ENCODE measurements at regions not wholly inside any gene's neighbourhood (a gene's known extent, or its start where the extent isn't known, plus 50 kb on each side); places are given as distances from the start of the nearest gene placed in this dataset.
"Not testable (repeated sequence)": the region's sequence is repeated elsewhere in the genome, so short reads cannot be mapped to it uniquely, and the experiment has no call there.

GRCh38 chr4:25993395-25994185, 79.6 kb downstream of the SMIM20 start:
- no peak for DNase-seq (ENCODE audit: low read depth)
- in situ Hi-C loops (cut with HindIII; ENCODE audit: low sequenced_read_pairs), result no loop called here
- TF ChIP-seq, protein P1, sequence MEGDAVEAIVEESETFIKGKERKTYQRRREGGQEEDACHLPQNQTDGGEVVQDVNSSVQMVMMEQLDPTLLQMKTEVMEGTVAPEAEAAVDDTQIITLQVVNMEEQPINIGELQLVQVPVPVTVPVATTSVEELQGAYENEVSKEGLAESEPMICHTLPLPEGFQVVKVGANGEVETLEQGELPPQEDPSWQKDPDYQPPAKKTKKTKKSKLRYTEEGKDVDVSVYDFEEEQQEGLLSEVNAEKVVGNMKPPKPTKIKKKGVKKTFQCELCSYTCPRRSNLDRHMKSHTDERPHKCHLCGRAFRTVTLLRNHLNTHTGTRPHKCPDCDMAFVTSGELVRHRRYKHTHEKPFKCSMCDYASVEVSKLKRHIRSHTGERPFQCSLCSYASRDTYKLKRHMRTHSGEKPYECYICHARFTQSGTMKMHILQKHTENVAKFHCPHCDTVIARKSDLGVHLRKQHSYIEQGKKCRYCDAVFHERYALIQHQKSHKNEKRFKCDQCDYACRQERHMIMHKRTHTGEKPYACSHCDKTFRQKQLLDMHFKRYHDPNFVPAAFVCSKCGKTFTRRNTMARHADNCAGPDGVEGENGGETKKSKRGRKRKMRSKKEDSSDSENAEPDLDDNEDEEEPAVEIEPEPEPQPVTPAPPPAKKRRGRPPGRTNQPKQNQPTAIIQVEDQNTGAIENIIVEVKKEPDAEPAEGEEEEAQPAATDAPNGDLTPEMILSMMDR (IDR thresholded peaks at IDR 0.05; ENCODE audit: low read depth, low read length, missing control alignments), result peak; percentile 39
- H3K4me3 ChIP-seq (ENCODE audit: low read depth, low read length), result no peak overlapping the region

DNA sequence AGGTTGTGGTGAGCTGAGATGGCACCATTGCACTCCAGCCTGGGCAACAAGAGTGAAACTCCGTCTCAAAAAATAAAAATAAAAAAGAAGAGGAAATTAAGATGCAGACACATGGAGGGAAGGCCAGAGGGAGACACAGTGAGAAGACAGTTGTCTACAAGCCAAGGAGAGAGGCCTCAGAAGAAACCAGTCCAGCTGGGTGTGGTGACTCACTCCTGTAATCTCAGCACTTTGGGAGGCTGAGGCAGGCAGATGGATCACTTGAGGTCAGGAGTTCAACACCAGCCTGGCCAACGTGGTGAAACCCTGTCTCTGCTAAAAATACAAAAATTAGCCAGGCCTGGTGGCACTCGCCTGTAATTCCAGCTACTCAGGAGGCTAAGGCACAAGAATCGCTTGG, 80.6 kb downstream of the SMIM20 start:
- DNase-seq (ENCODE audit: low read depth), result peak; percentile 28

GRCh38 chr4:26000274-26000950, 86.4 kb downstream of the SMIM20 start:
- TF ChIP-seq, protein P1 (IDR thresholded peaks at IDR 0.05; ENCODE audit: low read depth, low read length, missing control alignments), result no peak
- DNase-seq (ENCODE audit: low read depth), result no peak
- no peak overlapping the region for H3K4me3 ChIP-seq (ENCODE audit: low read depth, low read length)
- in situ Hi-C loops (cut with HindIII; ENCODE audit: low sequenced_read_pairs), result no loop called here

More for the DNA sequence above, 80.6 kb downstream of the SMIM20 start:
- in situ Hi-C loops (cut with HindIII; ENCODE audit: low sequenced_read_pairs); H3K4me3 ChIP-seq (ENCODE audit: low read depth, low read length): not testable (repeated sequence)

DNA sequence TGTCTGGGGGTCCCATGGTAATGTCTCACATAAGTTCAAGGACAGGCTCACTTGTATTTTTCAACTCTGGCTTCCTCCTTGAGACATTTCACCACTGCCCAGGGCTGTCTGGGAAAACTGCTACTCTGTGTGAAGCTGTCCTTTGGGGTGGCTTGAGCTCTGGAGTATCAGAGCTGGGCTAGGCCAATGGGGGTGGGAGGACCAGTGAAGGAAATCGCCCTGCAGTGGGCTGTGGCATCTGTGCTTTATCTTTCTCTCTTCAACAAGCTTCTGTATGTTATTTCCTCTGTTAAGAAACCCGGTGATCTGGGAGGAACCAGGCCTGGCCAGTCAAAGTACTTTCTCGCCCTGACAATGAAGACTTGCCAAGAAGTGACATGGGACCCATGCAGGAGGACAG, 87.4 kb downstream of the SMIM20 start:
- no peak for DNase-seq (ENCODE audit: low read depth)
- TF ChIP-seq, protein P1 (IDR thresholded peaks at IDR 0.05; ENCODE audit: low read depth, low read length, missing control alignments), result no peak
- in situ Hi-C loops (cut with HindIII; ENCODE audit: low sequenced_read_pairs), result no loop called here

DNA sequence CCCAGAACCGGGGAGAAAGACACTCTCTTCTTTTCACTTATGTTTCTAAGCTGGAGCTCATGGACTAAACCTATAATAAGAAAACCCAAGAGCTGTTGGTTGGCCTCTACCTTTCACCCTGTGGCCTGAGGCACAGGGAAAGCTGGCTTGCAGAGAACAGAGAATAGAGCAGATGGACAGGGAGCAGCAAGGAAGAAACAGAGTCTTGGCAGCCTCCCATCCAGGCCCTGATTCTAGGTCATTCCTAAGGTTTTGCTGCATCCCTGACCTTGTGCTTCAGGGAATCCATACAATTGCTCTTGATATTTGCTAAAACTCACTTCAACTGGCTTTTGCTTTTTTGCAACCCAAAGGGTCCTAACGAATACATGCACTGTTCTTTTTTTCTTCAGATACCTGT, 87.8 kb downstream of the SMIM20 start:
- H3K4me3 ChIP-seq (ENCODE audit: low read depth, low read length), result no peak overlapping the region
- TF ChIP-seq, protein P1 (IDR thresholded peaks at IDR 0.05; ENCODE audit: low read depth, low read length, missing control alignments), result no peak
- in situ Hi-C loops (cut with HindIII; ENCODE audit: low sequenced_read_pairs), result no loop called here
- DNase-seq (ENCODE audit: low read depth), result no peak

More for the DNA sequence above, 87.4 kb downstream of the SMIM20 start:
- H3K4me3 ChIP-seq (ENCODE audit: low read depth, low read length), result no peak overlapping the region

DNA sequence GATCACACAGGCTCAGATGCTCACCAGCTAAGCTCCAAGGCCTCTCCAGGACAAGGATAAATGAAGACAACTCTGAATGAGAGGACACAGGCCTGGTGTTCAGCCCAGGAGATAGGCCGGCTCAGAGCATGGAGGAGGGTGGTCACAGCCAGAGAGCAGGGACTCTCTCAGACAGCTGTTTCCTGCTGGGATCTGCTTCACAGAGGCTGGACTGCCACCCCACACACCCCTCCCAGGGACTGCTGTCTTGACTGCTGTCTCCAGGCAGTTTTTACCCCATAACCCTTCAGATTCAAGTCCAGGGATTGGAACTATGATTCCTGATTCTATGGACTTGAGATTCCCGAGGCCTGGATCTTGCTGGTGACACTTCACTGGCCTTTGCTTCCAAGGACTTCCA, 89.0 kb downstream of the SMIM20 start:
- in situ Hi-C loops (cut with HindIII; ENCODE audit: low sequenced_read_pairs), result no loop called here
- no peak overlapping the region for H3K4me3 ChIP-seq (ENCODE audit: low read depth, low read length)
- TF ChIP-seq, protein P1 (IDR thresholded peaks at IDR 0.05; ENCODE audit: low read depth, low read length, missing control alignments), result no peak
- no peak for DNase-seq (ENCODE audit: low read depth)

DNA sequence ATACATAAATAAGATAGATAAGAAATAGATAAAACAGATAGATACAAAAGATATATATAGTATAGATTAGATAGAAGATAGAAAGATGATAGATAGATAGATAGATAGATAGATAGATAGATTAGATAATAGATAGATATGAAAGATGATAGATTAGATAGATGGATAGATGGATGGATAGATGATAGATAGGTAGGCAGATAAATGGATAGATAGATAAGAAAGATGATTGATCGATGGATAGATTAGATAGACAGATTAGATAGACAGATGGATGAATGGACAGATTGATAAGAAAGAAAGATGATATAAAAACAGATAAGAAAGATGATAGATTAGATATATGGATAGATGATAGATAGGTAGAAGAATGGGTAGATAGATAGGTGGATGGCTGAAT, 90.3 kb downstream of the SMIM20 start:
- no peak overlapping the region for H3K4me3 ChIP-seq (ENCODE audit: low read depth, low read length)
- TF ChIP-seq, protein P1 (IDR thresholded peaks at IDR 0.05; ENCODE audit: low read depth, low read length, missing control alignments), result no peak
- in situ Hi-C loops (cut with HindIII; ENCODE audit: low sequenced_read_pairs), result no loop called here
- DNase-seq (ENCODE audit: low read depth), result no peak
